ENCODE measurements at regions not wholly inside any gene's neighbourhood (a gene's known extent, or its start where the extent isn't known, plus 50 kb on each side); places are given as distances from the start of the nearest gene placed in this dataset.
"Not testable (repeated sequence)": the region's sequence is repeated elsewhere in the genome, so short reads cannot be mapped to it uniquely, and the experiment has no call there.

GRCh38 chr6:164359036-164359435 is 944.5 kb downstream of the QKI start:
- H3K9me3 ChIP-seq (ENCODE audit: control insufficient read depth, insufficient read depth, low read length) = peaks cover 8% of the 10 kb centered on the region; the same call in 1 of the 2 replicates
- no peaks in the 10 kb centered on the region for H3K4me1 ChIP-seq (ENCODE audit: insufficient read depth, low read length)
- no peak overlapping the region for H3K9ac ChIP-seq (ENCODE audit: low read depth, low read length)
- no peaks in the 10 kb centered on the region for H3K36me3 ChIP-seq (ENCODE audit: insufficient read depth, low read length)

GRCh38 chr6:164356814-164357213 is 942.3 kb downstream of the QKI start:
- Histone ChIP-seq H3K9ac (ENCODE audit: low read depth, low read length) (no peak overlapping the region), H3K9me3 (ENCODE audit: control insufficient read depth, insufficient read depth, low read length) (peaks cover 8% of the 10 kb centered on the region; the same call in 1 of the 2 replicates), H3K4me1 (ENCODE audit: insufficient read depth, low read length) (no peaks in the 10 kb centered on the region), H3K36me3 (ENCODE audit: insufficient read depth, low read length) (no peaks in the 10 kb centered on the region)

- H3K4me1 ChIP-seq (ENCODE audit: insufficient read depth, low read length) = peaks cover 14% of the 10 kb centered on the region
- no peak overlapping the region for H3K9ac ChIP-seq (ENCODE audit: low read depth, low read length)
- no peaks in the 10 kb centered on the region for H3K36me3 ChIP-seq (ENCODE audit: insufficient read depth, low read length)
- H3K9me3 ChIP-seq (ENCODE audit: control insufficient read depth, insufficient read depth, low read length) = peaks cover 12% of the 10 kb centered on the region
These were observed 932.9 kb downstream of the QKI start for GRCh38 chr6:164347455-164347854.

- H3K9ac ChIP-seq (ENCODE audit: low read depth, low read length) = no peak overlapping the region
- H3K4me1 ChIP-seq (ENCODE audit: insufficient read depth, low read length) = peaks cover 14% of the 10 kb centered on the region
- H3K9me3 ChIP-seq (ENCODE audit: control insufficient read depth, insufficient read depth, low read length) = peaks cover 12% of the 10 kb centered on the region
- H3K36me3 ChIP-seq (ENCODE audit: insufficient read depth, low read length) = no peaks in the 10 kb centered on the region
These were observed 932.1 kb downstream of the QKI start for GRCh38 chr6:164346631-164347030.

- Histone ChIP-seq H3K9me3 (ENCODE audit: control insufficient read depth, insufficient read depth, low read length) (peaks cover 12% of the 10 kb centered on the region), H3K9ac (ENCODE audit: low read depth, low read length) (peak overlapping the region; percentile 15; the same call in 1 of the 2 replicates), H3K36me3 (ENCODE audit: insufficient read depth, low read length) (no peaks in the 10 kb centered on the region), H3K4me1 (ENCODE audit: insufficient read depth, low read length) (peaks cover 14% of the 10 kb centered on the region)
These were observed 931.4 kb downstream of the QKI start for GRCh38 chr6:164345806-164346496.

GRCh38 chr6:164345327-164345726 is 930.8 kb downstream of the QKI start:
- 0 out of 2 replicates have a peak overlapping the region, but pooled peaks have one; percentile 1 for H3K9ac ChIP-seq (ENCODE audit: low read depth, low read length)
- H3K4me1 ChIP-seq (ENCODE audit: insufficient read depth, low read length) = peaks cover 14% of the 10 kb centered on the region
- peaks cover 12% of the 10 kb centered on the region for H3K9me3 ChIP-seq (ENCODE audit: control insufficient read depth, insufficient read depth, low read length)
- H3K36me3 ChIP-seq (ENCODE audit: insufficient read depth, low read length) = no peaks in the 10 kb centered on the region

GRCh38 chr6:164344801-164345291 is 930.3 kb downstream of the QKI start:
- Histone ChIP-seq H3K9me3 (ENCODE audit: control insufficient read depth, insufficient read depth, low read length) (peaks cover 12% of the 10 kb centered on the region), H3K4me1 (ENCODE audit: insufficient read depth, low read length) (peaks cover 14% of the 10 kb centered on the region), H3K36me3 (ENCODE audit: insufficient read depth, low read length) (no peaks in the 10 kb centered on the region), H3K9ac (ENCODE audit: low read depth, low read length) (0 out of 2 replicates have a peak overlapping the region, but pooled peaks have one; percentile 1)

GRCh38 chr6:164339442-164339841 is 924.9 kb downstream of the QKI start:
- not testable (repeated sequence) for H3K9ac ChIP-seq (ENCODE audit: low read depth, low read length); H3K36me3 ChIP-seq (ENCODE audit: insufficient read depth, low read length); H3K4me1 ChIP-seq (ENCODE audit: insufficient read depth, low read length)
- peaks cover 13% of the 10 kb centered on the region for H3K9me3 ChIP-seq (ENCODE audit: control insufficient read depth, insufficient read depth, low read length)

- Histone ChIP-seq H3K4me1 (ENCODE audit: insufficient read depth, low read length) (no peaks in the 10 kb centered on the region), H3K9me3 (ENCODE audit: control insufficient read depth, insufficient read depth, low read length) (peaks cover 8% of the 10 kb centered on the region), H3K36me3 (ENCODE audit: insufficient read depth, low read length) (no peaks in the 10 kb centered on the region; the same call in 1 of the 2 replicates), H3K9ac (ENCODE audit: low read depth, low read length) (no peak overlapping the region; the same call in 1 of the 2 replicates)
These were observed 923.4 kb downstream of the QKI start for GRCh38 chr6:164337925-164338397.

GRCh38 chr6:164337024-164337924 is 922.8 kb downstream of the QKI start:
- H3K9me3 ChIP-seq (ENCODE audit: control insufficient read depth, insufficient read depth, low read length) = peaks cover 5% of the 10 kb centered on the region
- no peaks in the 10 kb centered on the region for H3K4me1 ChIP-seq (ENCODE audit: insufficient read depth, low read length)
- no peaks in the 10 kb centered on the region; the same call in 1 of the 2 replicates for H3K36me3 ChIP-seq (ENCODE audit: insufficient read depth, low read length)
- peak overlapping the region; percentile 11; the same call in 1 of the 2 replicates for H3K9ac ChIP-seq (ENCODE audit: low read depth, low read length)

- Histone ChIP-seq H3K4me1 (ENCODE audit: insufficient read depth, low read length) (no peaks in the 10 kb centered on the region), H3K9me3 (ENCODE audit: control insufficient read depth, insufficient read depth, low read length) (peaks cover 5% of the 10 kb centered on the region), H3K36me3 (ENCODE audit: insufficient read depth, low read length) (no peaks in the 10 kb centered on the region; the same call in 1 of the 2 replicates), H3K9ac (ENCODE audit: low read depth, low read length) (no peak overlapping the region)
These were observed 921.9 kb downstream of the QKI start for GRCh38 chr6:164336455-164336854.

GRCh38 chr6:164331026-164331425 is 916.5 kb downstream of the QKI start:
- Histone ChIP-seq H3K36me3 (ENCODE audit: insufficient read depth, low read length) (no peaks in the 10 kb centered on the region), H3K4me1 (ENCODE audit: insufficient read depth, low read length) (no peaks in the 10 kb centered on the region), H3K9me3 (ENCODE audit: control insufficient read depth, insufficient read depth, low read length) (no peaks in the 10 kb centered on the region), H3K9ac (ENCODE audit: low read depth, low read length) (no peak overlapping the region)

- Histone ChIP-seq H3K9ac (ENCODE audit: low read depth, low read length) (no peak overlapping the region), H3K36me3 (ENCODE audit: insufficient read depth, low read length) (no peaks in the 10 kb centered on the region), H3K9me3 (ENCODE audit: control insufficient read depth, insufficient read depth, low read length) (no peaks in the 10 kb centered on the region), H3K4me1 (ENCODE audit: insufficient read depth, low read length) (no peaks in the 10 kb centered on the region)
These were observed 910.6 kb downstream of the QKI start for GRCh38 chr6:164325168-164325567.

GRCh38 chr6:164322533-164322932 is 908.0 kb downstream of the QKI start:
- H3K9me3 ChIP-seq (ENCODE audit: control insufficient read depth, insufficient read depth, low read length) = no peaks in the 10 kb centered on the region
- H3K4me1 ChIP-seq (ENCODE audit: insufficient read depth, low read length) = no peaks in the 10 kb centered on the region
- no peak overlapping the region for H3K9ac ChIP-seq (ENCODE audit: low read depth, low read length)
- H3K36me3 ChIP-seq (ENCODE audit: insufficient read depth, low read length) = no peaks in the 10 kb centered on the region
